ENCODE measurements at regions not wholly inside any gene's neighbourhood (a gene's known extent, or its start where the extent isn't known, plus 50 kb on each side); places are given as distances from the start of the nearest gene placed in this dataset.
"Not testable (repeated sequence)": the region's sequence is repeated elsewhere in the genome, so short reads cannot be mapped to it uniquely, and the experiment has no call there.

GRCh38 chr6:135586844-135587243, 89.3 kb upstream of the AHI1 start:
- H3K27ac Mint-ChIP-seq: no peak overlapping the region
- H3K4me3 Mint-ChIP-seq: no peak overlapping the region
- no peaks in the 10 kb centered on the region for H3K36me3 Mint-ChIP-seq (ENCODE audit: low read depth)
- H3K27me3 Mint-ChIP-seq: no peaks in the 10 kb centered on the region
- intact Hi-C loops (cut with micrococcal nuclease): no loop called here
- no peaks in the 10 kb centered on the region for H3K4me1 Mint-ChIP-seq (ENCODE audit: low read depth)
- no peaks in the 10 kb centered on the region for H3K9me3 Mint-ChIP-seq

- Mint-ChIP-seq H3K36me3 (ENCODE audit: low read depth) (no peaks in the 10 kb centered on the region), H3K27ac (no peak overlapping the region), H3K4me1 (ENCODE audit: low read depth) (no peaks in the 10 kb centered on the region), H3K9me3 (no peaks in the 10 kb centered on the region), H3K4me3 (no peak overlapping the region), H3K27me3 (no peaks in the 10 kb centered on the region)
- intact Hi-C loops (cut with micrococcal nuclease): no loop called here
Observed at GRCh38 chr6:135592276-135592675, 94.7 kb upstream of the AHI1 start.

GRCh38 chr6:135594000-135594399, 96.5 kb upstream of the AHI1 start:
- Mint-ChIP-seq H3K4me3 (no peak overlapping the region), H3K9me3 (peaks cover 9% of the 10 kb centered on the region), H3K36me3 (ENCODE audit: low read depth) (no peaks in the 10 kb centered on the region), H3K27me3 (no peaks in the 10 kb centered on the region), H3K27ac (no peak overlapping the region), H3K4me1 (ENCODE audit: low read depth) (no peaks in the 10 kb centered on the region)
- intact Hi-C loops (cut with micrococcal nuclease): no loop called here

- no peaks in the 10 kb centered on the region for H3K27me3 Mint-ChIP-seq
- intact Hi-C loops (cut with micrococcal nuclease): no loop called here
- H3K9me3 Mint-ChIP-seq: peaks cover 22% of the 10 kb centered on the region
- no peaks in the 10 kb centered on the region for H3K4me1 Mint-ChIP-seq (ENCODE audit: low read depth)
- H3K4me3 Mint-ChIP-seq: no peak overlapping the region
- no peaks in the 10 kb centered on the region for H3K36me3 Mint-ChIP-seq (ENCODE audit: low read depth)
- no peak overlapping the region for H3K27ac Mint-ChIP-seq
Observed at GRCh38 chr6:135600086-135600702, 102.7 kb upstream of the AHI1 start.

GRCh38 chr6:135600931-135601330, 103.4 kb upstream of the AHI1 start:
- Mint-ChIP-seq H3K9me3 (peaks cover 22% of the 10 kb centered on the region), H3K36me3 (ENCODE audit: low read depth) (no peaks in the 10 kb centered on the region)

GRCh38 chr6:135601857-135602256, 104.3 kb upstream of the AHI1 start:
- Mint-ChIP-seq H3K27me3 (no peaks in the 10 kb centered on the region), H3K4me1 (ENCODE audit: low read depth) (no peaks in the 10 kb centered on the region), H3K27ac (no peak overlapping the region), H3K9me3 (peaks cover 22% of the 10 kb centered on the region), H3K36me3 (ENCODE audit: low read depth) (no peaks in the 10 kb centered on the region), H3K4me3 (no peak overlapping the region)
- intact Hi-C loops (cut with micrococcal nuclease): no loop called here

More at GRCh38 chr6:135600931-135601330, 103.4 kb upstream of the AHI1 start:
- H3K4me1 Mint-ChIP-seq (ENCODE audit: low read depth): no peaks in the 10 kb centered on the region
- intact Hi-C loops (cut with micrococcal nuclease): no loop called here
- H3K27ac Mint-ChIP-seq: no peak overlapping the region
- no peak overlapping the region for H3K4me3 Mint-ChIP-seq
- no peaks in the 10 kb centered on the region for H3K27me3 Mint-ChIP-seq

- H3K36me3 Mint-ChIP-seq (ENCODE audit: low read depth): no peaks in the 10 kb centered on the region
- no peaks in the 10 kb centered on the region for H3K27me3 Mint-ChIP-seq
- H3K4me1 Mint-ChIP-seq (ENCODE audit: low read depth): no peaks in the 10 kb centered on the region
- no peak overlapping the region for H3K27ac Mint-ChIP-seq
- intact Hi-C loops (cut with micrococcal nuclease): no loop called here
- peaks cover 21% of the 10 kb centered on the region for H3K9me3 Mint-ChIP-seq
- H3K4me3 Mint-ChIP-seq: no peak overlapping the region
Observed at GRCh38 chr6:135603249-135603648, 105.7 kb upstream of the AHI1 start.

- intact Hi-C loops (cut with micrococcal nuclease): no loop called here
- Mint-ChIP-seq H3K27ac (no peak overlapping the region), H3K4me1 (ENCODE audit: low read depth) (no peaks in the 10 kb centered on the region), H3K9me3 (peaks cover 11% of the 10 kb centered on the region), H3K36me3 (ENCODE audit: low read depth) (no peaks in the 10 kb centered on the region), H3K27me3 (no peaks in the 10 kb centered on the region), H3K4me3 (no peak overlapping the region)
Observed at GRCh38 chr6:135604035-135604860, 106.7 kb upstream of the AHI1 start.

- Mint-ChIP-seq H3K4me1 (ENCODE audit: low read depth) (no peaks in the 10 kb centered on the region), H3K27me3 (no peaks in the 10 kb centered on the region), H3K36me3 (ENCODE audit: low read depth) (no peaks in the 10 kb centered on the region), H3K27ac (no peak overlapping the region), H3K4me3 (no peak overlapping the region), H3K9me3 (peaks cover 1% of the 10 kb centered on the region)
- intact Hi-C loops (cut with micrococcal nuclease): no loop called here
Observed at GRCh38 chr6:135605278-135605790, 107.8 kb upstream of the AHI1 start.

- intact Hi-C loops (cut with micrococcal nuclease): no loop called here
- Mint-ChIP-seq H3K4me1 (ENCODE audit: low read depth) (no peaks in the 10 kb centered on the region), H3K36me3 (ENCODE audit: low read depth) (no peaks in the 10 kb centered on the region), H3K27ac (no peak overlapping the region), H3K27me3 (no peaks in the 10 kb centered on the region), H3K9me3 (no peaks in the 10 kb centered on the region), H3K4me3 (no peak overlapping the region)
Observed at GRCh38 chr6:135606392-135606791, 108.9 kb upstream of the AHI1 start.

GRCh38 chr6:135608031-135608430, 110.5 kb upstream of the AHI1 start:
- H3K9me3 Mint-ChIP-seq: no peaks in the 10 kb centered on the region

GRCh38 chr6:135610192-135610591, 112.7 kb upstream of the AHI1 start:
- H3K9me3 Mint-ChIP-seq; H3K4me1 Mint-ChIP-seq (ENCODE audit: low read depth); H3K27ac Mint-ChIP-seq; H3K27me3 Mint-ChIP-seq; intact Hi-C loops (cut with micrococcal nuclease); H3K36me3 Mint-ChIP-seq (ENCODE audit: low read depth); H3K4me3 Mint-ChIP-seq: not testable (repeated sequence)

More at GRCh38 chr6:135608031-135608430, 110.5 kb upstream of the AHI1 start:
- Mint-ChIP-seq H3K27me3 (no peaks in the 10 kb centered on the region), H3K36me3 (ENCODE audit: low read depth) (no peaks in the 10 kb centered on the region), H3K4me3 (no peak overlapping the region), H3K4me1 (ENCODE audit: low read depth) (no peaks in the 10 kb centered on the region), H3K27ac (no peak overlapping the region)
- intact Hi-C loops (cut with micrococcal nuclease): no loop called here

GRCh38 chr6:135616655-135617054, 119.1 kb upstream of the AHI1 start:
- Mint-ChIP-seq H3K27ac (no peak overlapping the region), H3K4me1 (ENCODE audit: low read depth) (no peaks in the 10 kb centered on the region), H3K9me3 (no peaks in the 10 kb centered on the region), H3K27me3 (no peaks in the 10 kb centered on the region), H3K36me3 (ENCODE audit: low read depth) (no peaks in the 10 kb centered on the region), H3K4me3 (no peak overlapping the region)
- intact Hi-C loops (cut with micrococcal nuclease): no loop called here

GRCh38 chr6:135617222-135617621, 119.7 kb upstream of the AHI1 start:
- Mint-ChIP-seq H3K27me3 (no peaks in the 10 kb centered on the region), H3K9me3 (no peaks in the 10 kb centered on the region), H3K36me3 (ENCODE audit: low read depth) (no peaks in the 10 kb centered on the region), H3K4me3 (no peak overlapping the region), H3K4me1 (ENCODE audit: low read depth) (no peaks in the 10 kb centered on the region), H3K27ac (no peak overlapping the region)
- intact Hi-C loops (cut with micrococcal nuclease): no loop called here
